ENCODE measurements at regions not wholly inside any gene's neighbourhood (a gene's known extent, or its start where the extent isn't known, plus 50 kb on each side); places are given as distances from the start of the nearest gene placed in this dataset.
"Not testable (repeated sequence)": the region's sequence is repeated elsewhere in the genome, so short reads cannot be mapped to it uniquely, and the experiment has no call there.

DNA sequence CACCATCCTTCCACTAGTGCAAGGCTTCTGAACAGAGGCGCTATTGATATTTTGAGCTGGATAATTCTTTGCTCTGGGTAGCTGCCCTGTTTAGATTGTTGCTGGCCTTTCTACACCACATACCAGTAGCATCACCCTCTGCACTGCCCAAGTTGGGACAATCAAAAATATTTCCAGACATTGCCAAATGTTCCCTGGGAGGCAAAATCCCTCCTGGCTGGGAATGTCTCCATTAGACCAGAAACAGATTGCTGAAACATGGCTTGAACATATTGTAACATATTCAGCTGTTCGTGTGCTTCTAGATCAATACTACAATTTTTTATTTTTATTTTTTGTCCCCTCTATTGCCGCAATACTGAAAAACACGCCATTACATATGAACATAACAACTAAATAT lies 174.6 kb downstream of the ABCA8 start:
- DNase-seq (ENCODE audit: low read depth): no peak

DNA sequence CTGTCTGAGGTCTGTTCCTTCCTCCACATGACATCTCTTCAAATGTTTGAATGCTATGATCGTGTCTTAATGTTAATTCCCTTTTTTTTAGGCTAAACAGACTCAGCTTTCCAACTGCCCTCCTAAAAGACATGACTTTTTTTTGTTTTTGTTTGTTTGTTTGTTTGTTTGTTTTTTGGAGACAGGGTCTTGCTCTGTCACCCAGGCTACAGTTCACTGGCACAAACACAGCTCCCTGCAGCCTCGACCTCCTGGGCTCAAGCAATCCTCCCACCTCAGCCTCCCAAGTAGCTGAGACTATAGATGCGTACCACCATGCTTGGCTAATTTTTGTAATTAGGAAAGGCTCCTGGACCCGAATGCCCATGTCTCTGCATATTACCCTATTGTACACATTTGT lies 176.5 kb downstream of the ABCA8 start:
- no peak for DNase-seq (ENCODE audit: low read depth)

DNA sequence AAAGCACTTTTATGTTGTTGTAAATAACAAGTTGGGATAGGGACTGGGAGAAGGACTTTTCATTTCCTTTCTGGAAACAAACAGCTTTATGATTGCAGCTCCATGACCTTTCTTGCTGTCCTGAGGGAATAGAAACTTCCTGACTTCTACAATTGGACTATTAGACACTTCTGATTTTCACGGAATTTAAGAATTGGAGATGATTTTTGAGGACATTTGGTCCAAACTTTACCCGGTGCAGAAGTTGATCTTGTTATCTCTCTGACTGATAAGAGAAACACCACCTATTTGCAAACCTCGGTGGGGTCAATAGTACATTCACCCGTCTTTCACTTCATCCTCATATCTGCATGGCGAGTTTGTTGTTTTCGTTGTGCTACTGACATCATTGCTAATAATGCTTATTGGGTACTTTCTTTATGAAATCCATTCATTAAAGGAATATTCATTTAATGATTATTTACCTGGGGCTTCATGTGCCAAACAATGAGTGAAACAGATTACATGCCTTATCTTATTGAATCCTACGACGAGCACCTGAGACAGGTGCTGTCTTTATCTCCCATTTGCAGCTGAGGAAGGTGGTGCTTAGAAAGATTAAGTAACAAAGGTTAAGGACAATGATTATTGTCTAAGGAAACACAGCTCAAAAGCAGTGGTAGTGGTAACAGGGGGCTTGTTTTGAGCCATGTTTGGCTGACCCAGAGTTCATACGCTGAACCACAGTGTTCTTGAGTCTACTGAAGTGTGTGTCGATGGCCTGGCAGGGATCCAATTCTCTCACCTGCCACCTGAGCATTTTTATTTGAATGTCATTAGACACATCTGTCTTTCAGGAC lies 176.9 kb upstream of the FAM20A start:
- DNase-seq (ENCODE audit: low read depth): no peak

DNA sequence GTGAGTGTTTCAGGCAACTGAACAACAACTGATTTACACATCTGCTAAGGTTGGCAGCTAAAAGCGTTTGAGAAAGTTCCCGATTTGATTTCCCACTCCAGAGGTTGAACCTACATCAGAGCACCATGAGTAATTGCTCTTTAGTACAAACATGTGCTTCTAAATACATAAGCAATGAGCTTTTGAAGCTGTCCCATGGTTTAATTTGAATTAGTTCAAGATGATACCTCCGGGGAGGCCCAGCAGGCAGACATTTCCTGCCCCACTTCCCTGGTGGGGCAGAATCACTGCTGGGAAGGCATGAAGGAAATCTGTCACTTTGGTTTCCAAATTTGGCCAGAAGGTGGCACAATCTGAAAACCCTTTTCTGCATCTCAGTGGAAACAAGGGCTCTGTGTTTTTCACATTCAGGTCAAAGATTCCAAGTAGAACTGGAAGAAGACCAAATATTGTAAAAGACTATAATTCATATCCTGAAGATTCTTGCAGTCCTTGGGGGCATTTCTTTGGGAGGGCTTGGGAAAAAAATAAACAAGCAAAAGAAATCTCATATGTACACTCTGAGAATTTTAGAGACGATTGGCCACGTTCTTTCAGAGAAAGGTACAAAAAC lies 176.2 kb upstream of the FAM20A start:
- peak; percentile 78 for DNase-seq (ENCODE audit: low read depth)

DNA sequence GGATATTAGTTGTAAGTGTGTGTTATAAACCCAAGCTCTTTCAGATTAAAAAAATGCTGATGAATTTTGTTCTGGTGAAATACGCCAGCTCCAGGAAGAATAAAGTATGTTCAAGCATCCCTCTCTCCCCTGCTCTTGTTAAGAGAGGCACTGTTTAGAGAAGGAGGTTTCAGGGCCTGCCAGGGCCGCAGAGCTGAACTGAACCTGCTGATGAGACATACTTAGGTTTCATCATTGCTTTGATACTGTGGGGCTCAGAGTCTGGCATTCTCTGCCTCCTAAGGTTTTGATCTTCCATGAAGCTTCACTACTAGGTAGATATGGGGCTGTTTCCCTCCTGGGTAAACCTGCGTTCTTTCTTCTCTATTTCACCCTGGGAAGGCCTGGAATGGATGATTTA lies 175.3 kb upstream of the FAM20A start:
- no peak for DNase-seq (ENCODE audit: low read depth)

DNA sequence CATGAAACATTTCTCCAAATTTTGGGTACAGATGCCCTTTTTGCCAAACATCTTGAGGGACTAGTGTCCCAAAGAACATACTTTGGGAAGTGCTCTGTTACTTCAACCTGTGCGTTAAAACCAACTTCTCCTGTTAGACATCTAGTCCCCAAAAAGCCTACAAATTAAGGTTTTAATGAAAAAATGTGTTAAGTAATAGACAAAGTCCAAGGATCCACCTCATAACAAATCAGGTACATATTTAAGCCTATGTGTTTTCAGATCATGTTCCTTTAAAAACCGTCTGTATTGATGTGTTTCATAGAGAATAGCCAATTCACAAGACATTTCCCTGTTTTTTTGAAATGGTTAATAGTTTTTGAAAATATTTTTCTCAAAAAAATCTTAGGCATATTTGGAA lies 174.8 kb upstream of the FAM20A start:
- no peak for DNase-seq (ENCODE audit: low read depth)

DNA sequence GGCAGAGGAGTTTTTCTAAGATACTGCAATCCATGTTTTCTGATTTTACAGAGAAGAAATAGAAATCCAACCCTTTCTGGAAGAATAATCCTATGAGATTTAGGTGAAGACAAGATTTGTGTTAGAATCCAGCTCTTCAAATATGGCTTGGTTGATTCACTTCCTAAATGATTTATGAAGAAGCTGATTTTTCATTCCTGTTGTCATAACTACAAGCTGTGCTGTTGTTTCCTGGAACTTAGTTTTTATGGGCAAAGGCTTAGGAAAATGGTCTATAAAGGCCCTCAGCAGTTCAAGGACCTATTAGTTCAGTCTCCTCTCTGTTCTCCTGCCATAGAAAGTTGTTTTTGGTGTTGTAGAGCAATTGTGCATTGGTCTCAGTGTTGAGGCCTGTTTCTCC lies 174.2 kb upstream of the FAM20A start:
- peak; percentile 27 for DNase-seq (ENCODE audit: low read depth)

DNA sequence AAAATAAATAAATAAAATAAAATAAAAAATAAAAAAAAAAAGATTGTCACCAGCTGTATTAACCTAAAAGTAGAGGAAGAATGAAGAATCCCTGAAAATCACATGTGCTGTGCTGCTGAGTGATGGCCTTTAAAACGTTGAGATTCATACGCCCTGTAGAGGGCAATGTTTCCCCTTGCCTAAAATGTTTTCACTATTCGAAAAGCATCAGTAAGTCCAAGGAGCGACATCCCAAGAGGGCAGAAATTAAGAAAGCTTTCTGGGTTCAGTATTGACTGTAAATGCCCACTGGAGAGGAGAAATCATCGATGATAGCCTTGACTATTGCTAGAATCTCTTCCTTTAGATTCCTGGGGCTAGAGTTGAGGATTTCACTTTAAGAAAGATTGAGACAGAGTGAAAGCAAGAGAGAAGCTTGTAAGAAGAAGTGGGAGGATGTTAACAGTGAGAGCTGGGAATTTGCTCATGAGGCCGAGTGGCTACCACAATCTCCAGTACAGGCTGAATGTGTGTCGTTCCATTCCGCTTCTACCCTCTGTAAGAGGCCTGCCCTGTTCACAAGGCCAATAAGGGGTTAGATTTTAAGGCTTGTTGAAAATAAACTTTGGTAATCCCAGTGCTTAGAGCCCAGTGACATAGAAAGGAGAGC lies 170.8 kb upstream of the FAM20A start:
- peak; percentile 80 for DNase-seq (ENCODE audit: low read depth)

DNA sequence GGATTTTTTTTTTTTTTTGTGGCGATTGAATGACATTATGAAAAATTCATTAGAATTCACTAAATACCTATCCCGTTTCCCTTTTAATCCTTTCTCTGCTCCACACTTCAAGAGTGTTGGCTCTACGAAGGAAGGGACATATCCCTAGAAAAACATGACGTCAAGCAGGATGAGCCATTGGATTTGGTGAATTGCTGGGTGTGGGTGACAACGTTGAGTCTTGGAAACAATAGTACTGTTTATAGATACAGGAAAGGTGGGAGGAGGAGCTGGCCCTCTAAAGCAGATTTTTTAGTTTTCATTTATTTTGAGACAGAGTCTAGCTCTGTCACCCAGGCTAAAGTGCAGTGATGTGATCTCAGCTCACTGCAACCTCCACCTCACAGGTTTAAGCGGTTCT lies 167.6 kb upstream of the FAM20A start:
- DNase-seq (ENCODE audit: low read depth): no peak

DNA sequence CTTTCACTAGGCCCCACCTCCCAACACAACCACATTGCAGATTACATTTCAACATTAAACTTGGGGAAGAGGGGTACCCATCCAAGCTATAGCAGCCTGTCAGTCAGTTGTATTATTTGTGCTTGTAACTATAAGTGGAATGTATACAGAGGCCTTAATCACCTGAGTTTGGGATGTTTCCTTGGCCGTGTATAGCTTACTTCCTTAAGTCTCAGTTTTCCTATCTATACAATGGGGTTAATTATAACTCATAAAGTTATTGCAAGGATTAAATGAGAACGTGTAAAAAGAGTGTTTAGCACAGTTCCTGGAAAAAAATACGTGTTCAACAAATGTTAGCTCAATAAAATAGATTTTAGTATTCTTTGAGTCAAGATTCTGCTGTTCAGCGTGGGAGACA lies 165.5 kb upstream of the FAM20A start:
- DNase-seq (ENCODE audit: low read depth): no peak

DNA sequence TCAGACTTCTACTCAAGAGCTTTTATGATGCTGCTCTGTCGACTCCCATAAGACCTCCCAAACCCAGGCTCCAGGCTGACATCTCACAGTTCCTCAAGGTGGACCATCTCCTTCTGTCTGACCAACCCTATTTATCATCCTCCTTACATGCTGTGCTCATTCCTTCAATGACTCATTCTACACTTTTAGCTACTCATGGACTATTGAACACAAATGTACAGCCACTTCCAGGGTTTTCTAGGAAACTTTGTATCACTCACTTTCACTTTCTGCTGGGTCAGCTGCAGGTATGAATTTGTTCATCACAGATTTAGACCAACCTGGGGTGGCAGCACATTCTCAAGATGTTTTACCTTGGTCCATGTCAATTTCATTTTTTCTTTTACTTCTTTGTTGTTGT lies 162.4 kb upstream of the FAM20A start:
- DNase-seq (ENCODE audit: low read depth): peak; percentile 75

DNA sequence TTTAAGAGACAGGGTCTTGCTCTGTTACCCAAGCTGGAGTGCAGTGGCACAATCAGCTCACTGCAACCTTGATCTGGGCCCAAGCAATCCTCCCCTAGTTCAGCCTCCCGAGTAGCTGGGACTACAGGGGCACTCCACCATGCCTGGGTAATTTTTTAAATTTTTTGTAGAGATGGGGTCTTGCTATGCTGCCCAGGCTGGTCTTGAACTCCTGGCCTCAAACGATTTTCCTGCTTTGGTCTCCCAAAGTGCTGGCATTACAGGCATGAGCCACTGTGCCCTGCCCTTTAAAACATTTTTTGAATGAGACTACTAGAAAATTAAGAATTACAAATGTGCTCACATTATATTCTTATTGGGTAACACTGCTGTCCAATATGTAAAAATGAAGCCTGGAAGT lies 161.7 kb upstream of the FAM20A start:
- no peak for DNase-seq (ENCODE audit: low read depth)

DNA sequence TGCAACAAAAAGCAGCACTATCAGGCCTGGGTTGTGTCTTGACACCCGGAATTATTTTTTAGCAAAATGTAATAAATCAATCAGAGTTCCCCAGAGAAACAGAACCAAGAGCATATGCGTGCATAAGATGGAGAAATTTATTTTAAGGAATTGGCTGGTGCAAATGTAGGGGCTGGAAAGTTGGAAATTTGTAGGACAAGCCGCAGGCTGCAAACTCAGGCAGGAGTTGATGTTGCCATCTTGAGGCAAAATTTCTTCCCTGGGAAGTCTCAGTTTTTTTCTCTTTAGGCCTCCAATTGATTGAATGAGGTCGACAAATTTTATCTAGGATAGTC lies 158.9 kb upstream of the FAM20A start:
- no peak for DNase-seq (ENCODE audit: low read depth)

DNA sequence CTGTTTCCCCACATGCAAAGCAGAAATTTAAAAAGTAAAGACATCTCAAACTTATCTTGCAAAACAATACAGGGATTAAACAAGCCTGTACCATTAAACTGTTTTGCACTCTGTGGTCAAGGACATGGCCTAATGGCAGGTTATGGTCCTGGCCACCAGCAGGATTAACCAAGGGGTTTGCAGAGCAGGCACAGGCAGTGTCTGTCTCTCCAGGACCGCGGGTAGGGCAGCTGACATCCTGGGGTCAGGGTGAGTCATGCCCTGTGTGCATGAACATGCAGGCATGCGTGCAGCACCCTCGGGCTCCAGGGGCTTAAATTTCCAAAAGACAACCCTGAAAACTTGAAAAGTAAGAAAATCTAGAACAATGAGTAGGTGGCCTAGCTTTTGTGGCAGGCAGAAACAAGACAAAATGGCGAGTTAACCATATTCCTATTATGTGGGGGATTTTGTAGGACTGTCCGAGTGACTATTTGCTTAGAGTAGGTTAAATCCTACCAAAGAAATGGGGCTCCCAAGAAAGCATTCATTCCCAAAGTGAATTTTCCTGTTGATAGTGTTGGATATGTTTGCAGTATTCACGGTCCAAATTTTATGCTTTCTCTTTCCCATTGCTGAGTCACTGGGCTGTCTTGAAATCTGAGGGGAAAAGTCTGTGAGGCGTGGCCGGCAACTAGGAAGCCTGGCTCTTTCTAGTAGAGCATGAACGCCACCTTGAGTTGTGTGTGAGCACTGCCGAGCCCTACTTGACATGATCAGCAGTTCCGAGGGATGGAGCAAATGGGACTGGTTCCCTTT lies 158.4 kb upstream of the FAM20A start:
- peak; percentile 96 for DNase-seq (ENCODE audit: low read depth)

DNA sequence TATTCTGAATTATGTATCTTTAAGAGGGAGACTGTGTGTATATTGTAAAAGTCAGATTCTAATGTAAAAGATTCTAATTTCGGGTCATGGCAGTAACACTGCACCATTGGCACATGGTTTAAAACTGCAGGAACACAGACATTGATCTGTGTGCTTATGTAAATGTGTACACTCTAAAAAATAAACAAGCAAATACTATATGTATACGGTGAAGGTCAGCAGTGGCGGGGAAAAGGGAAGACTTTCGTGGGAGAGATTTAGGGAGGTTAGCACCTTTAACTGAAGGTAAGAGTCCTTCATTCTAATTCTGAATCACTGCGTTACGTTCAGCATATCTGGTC lies 157.8 kb upstream of the FAM20A start:
- no peak for DNase-seq (ENCODE audit: low read depth)

DNA sequence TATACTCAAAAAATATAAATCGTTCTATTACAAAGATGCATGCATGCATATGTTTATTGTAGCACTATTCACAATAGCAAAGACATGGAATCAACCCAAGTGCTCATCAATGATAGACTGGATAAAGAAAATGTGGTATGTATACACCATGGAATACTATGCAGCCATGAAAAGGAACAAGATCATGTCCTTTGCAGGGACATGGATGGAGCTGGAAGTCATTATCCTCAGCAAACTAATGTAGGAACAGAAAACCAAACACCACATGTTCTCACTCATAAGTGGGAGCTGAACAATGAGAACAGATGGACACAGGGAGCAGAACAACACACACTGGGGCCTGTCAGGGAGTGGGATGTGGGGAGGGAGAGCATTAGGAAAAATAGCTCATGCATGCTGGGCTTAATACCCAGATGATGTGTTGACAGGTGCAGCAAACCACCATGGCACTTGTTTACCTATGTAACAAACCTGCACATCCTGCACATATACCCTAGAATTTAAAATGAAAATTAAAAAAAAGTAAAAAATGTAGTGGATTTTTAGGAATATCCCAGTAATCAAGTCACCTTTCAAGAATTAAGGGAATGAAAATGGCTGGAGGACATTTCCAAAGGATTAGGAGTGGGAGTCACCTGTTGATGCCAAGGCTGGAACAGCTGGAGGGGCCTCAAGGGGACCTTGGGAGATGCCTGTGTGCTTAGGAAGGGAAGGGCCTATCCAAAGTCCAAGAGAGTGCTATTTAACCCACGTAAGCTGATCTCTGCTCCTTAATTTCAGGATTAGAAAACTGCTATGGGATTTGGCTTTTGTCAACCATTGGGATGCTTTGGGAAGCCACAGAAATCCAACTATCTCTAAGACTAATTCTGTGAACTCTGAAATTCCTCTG lies 156.9 kb upstream of the FAM20A start:
- not testable (repeated sequence) for DNase-seq (ENCODE audit: low read depth)

DNA sequence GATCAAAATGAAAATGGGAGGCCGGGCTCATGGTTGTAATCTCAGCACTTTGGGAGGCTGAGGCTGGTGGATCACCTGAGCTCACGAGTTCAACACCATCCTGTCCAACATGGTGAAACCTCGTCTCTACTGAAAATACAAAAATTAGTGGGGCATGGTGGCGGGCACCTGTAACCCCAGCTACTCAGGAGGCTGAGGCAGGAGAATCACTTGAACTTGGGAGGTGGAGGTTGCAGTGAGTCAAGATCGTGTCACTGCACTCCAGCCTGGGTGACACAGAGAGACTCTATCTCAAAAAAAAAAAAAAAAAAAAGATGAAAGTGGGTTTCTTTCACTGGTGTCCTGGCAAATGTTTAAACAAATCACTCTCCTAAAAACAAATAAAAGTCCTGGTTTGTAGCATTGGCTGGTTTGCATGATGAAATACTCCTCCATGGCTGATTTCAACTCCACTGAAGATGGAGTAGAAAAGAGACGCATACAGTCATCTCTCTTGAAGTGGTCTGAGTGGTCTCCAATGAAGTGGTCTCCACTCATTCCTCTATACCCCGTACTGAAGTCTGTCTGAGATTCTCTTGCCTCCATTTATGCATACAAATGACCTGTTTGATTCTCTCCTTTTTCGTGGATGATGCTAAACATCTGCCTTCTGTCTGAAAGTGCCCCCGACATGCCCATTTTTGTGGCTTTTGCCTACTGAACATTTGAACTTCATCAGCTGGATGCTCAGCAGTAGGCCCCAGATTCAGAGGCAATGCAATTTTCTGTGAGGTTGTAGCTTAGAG lies 153.0 kb upstream of the FAM20A start:
- DNase-seq (ENCODE audit: low read depth): no peak

DNA sequence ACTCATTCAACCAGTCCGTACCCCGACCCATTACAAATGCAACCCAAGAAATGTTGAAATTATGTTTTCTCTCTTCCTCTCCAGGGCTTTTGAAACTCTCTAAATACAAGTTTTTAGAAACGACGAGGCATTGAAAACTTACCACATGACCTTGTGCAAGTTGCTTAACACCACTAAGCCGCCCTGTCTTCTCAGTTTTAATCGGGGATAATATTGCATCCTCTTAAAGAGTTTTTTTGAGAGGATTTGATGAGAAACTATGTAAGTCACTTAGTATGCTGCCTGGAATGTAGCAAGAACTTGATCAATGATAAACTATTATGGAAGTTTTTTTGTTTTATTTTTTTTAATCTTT lies 149.0 kb upstream of the FAM20A start:
- no peak for DNase-seq (ENCODE audit: low read depth)

DNA sequence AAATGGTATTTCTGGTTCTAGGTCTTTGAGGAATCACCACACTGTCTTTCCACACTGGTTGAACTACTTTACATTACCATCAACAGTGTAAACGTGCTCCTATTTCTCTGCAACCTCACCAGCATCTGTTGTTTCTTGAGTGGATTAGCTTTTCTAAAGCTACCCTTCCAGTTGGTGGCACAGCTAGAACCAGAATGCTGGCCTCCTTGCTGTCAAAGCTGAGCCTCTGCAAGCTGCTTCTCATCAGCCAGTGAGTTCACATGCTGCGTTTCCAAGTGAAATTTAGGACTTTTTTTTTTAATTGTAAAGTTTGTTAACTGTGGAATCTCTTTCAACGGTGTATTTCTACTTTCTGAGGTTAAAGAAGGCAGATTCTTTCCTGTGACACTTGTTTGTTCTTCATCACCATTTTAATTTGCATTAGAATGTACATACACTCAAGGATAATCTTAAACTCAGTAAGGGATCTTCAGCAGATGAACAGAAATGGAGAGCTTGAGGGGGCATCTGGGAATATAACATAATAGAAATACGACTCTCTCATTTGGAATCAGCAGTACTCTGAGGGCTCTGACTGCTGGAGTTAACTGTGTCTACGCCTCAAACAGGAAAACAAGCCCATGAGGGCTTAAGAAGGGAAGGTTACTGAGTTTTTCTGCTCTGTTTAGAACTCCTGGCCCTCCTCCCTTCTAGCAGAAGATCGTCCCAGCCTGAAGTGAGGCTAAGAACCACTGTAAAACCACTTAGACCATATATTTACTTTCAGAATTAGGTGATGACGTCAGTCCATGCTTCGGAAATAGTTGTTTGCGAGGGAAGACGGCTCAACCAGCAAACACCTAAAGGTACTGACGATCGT lies 148.4 kb upstream of the FAM20A start:
- DNase-seq (ENCODE audit: low read depth): no peak

DNA sequence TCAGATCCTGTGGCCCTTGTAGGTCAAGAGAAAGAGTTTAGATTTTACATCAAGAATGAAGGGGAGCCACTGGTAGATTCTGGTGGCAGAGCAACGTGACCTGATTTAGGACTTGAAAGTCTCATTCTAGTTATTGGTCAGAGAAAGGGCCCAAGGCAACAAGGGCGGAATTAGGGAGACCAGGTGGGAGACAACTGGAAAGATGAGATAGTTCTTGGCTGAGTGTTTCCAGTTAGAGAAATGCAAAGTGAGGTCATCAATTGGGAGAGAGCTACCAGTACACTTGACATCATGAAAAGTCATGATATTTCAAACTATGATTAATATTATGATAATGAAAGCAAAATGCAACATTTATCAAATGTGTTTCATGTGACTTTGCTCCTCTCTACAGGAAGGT lies 147.2 kb upstream of the FAM20A start:
- DNase-seq (ENCODE audit: low read depth): no peak
